H1 (cell line): ENCODE measurements at regions not wholly inside any gene's neighbourhood (a gene's known extent, or its start where the extent isn't known, plus 50 kb on each side); places are given as distances from the start of the nearest gene placed in this dataset.

ENCODE experiments used
- CTCF ChIA-PET: fragments of 300-600 bp; sonication (Branson Sonifier 250); formaldehyde crosslinking; loops from one replicate; lab custom pipeline; 2021; ENCODE audit not compliant: partially characterized antibody; lab: Charles Lee
- POLR2A ChIA-PET: fragments of 300-600 bp; sonication (Branson Sonifier 250); formaldehyde crosslinking; loops from one replicate; lab custom pipeline; 2021; ENCODE audit warnings: inconsistent platforms; ENCODE audit not compliant: partially characterized antibody; lab: Charles Lee
- DNase-seq, 2 experiments: peaks; one replicate each; pipeline versions ENCODE4 v3.0.0 to v3.0.0-alpha.2; 2010 to 2022; ENCODE audit warnings: low spot score in 2 of 2, low read depth in 1 of 2, mixed read lengths in 1 of 2
- FAIRE-seq: peaks from 2 replicates; lab custom pipeline; 2011; peaks lifted over from hg19 to GRCh38; lab: Jason Lieb, UNC
- H2AFZ ChIP-seq: 2 replicates; pipeline ENCODE4 v1.8.1; 2012; ENCODE audit warnings: low read length, inconsistent platforms
- H2AK5ac ChIP-seq: 2 replicates; pipeline ENCODE4 v1.6.1; 2013; ENCODE audit warnings: low read depth, low read length
- H2BK120ac ChIP-seq: replicated peaks from 2 replicates; pipeline ENCODE3; 2013; ENCODE audit warnings: low read depth, low read length, inconsistent platforms
- H2BK12ac ChIP-seq: 2 replicates; pipeline ENCODE4 v1.6.1; 2013; ENCODE audit warnings: low read depth, low read length
- H2BK15ac ChIP-seq: 2 replicates; pipeline ENCODE4 v1.6.1; 2013; ENCODE audit warnings: low read length
- H2BK20ac ChIP-seq: 2 replicates; pipeline ENCODE4 v1.6.1; 2013; ENCODE audit warnings: low read length
- H2BK5ac ChIP-seq: 2 replicates; pipeline ENCODE4 v1.6.1; 2013; ENCODE audit warnings: low read depth, low read length
- H3K14ac ChIP-seq: 2 replicates; pipeline ENCODE4 v1.6.1; 2013; ENCODE audit warnings: inconsistent platforms; ENCODE audit not compliant: insufficient read length
- H3K18ac ChIP-seq: 2 replicates; pipeline ENCODE4 v1.6.1; 2013; ENCODE audit warnings: low read length; ENCODE audit errors: extremely low read depth
- H3K23ac ChIP-seq: 2 replicates; pipeline ENCODE4 v1.6.1; 2013; ENCODE audit warnings: inconsistent platforms; ENCODE audit not compliant: insufficient read length
- H3K23me2 ChIP-seq: 2 replicates; pipeline ENCODE4 v1.6.1; 2013; ENCODE audit warnings: low read depth, low read length
- H3K27ac ChIP-seq: 2 replicates; pipeline ENCODE4 v1.6.1; 2011; ENCODE audit warnings: low read depth, low read length, inconsistent platforms
- H3K27me3 ChIP-seq, 4 experiments: replicated peaks in 1 of 4; 1 replicate in 1 of 4; 2 replicates in 3 of 4; pipeline versions ENCODE4 v1.6.1 to v1.8.1; 2011 to 2013; ENCODE audit warnings: low read length in 3 of 4, mild to moderate bottlenecking in 3 of 4, inconsistent platforms in 2 of 4, mixed read lengths in 2 of 4, moderate library complexity in 1 of 4; ENCODE audit not compliant: control insufficient read depth in 3 of 4, insufficient read depth in 3 of 4; ENCODE audit errors: extremely low read depth in 1 of 4
- H3K36me3 ChIP-seq, 4 experiments: 2 replicates each; pipeline versions ENCODE4 v1.6.1 to v1.8.1; 2011 to 2013; ENCODE audit warnings: mild to moderate bottlenecking in 4 of 4, low read length in 3 of 4, moderate library complexity in 2 of 4, control low read depth in 1 of 4, inconsistent platforms in 1 of 4; ENCODE audit not compliant: insufficient read depth in 4 of 4, control insufficient read depth in 2 of 4
- H3K4ac ChIP-seq: replicated peaks from 2 replicates; pipeline ENCODE3; 2013; ENCODE audit warnings: low read length, low read depth, mixed read lengths, inconsistent platforms; ENCODE audit not compliant: insufficient read length
- H3K4me1 ChIP-seq, 4 experiments: replicated peaks in 1 of 4; 1 replicate in 1 of 4; 2 replicates in 3 of 4; pipeline versions ENCODE4 v1.6.1 to v1.8.1; 2011 to 2013; ENCODE audit warnings: low read length in 3 of 4, inconsistent platforms in 2 of 4, mixed read lengths in 1 of 4; ENCODE audit not compliant: insufficient read depth in 4 of 4, control insufficient read depth in 3 of 4
- H3K4me2 ChIP-seq, 2 experiments: 2 replicates each; pipeline versions ENCODE4 v1.6.1 to v1.8.1; 2011 to 2013; ENCODE audit warnings: low read depth in 2 of 2, low read length in 2 of 2, control low read depth in 1 of 2, inconsistent platforms in 1 of 2, mild to moderate bottlenecking in 1 of 2; ENCODE audit not compliant: insufficient read depth in 1 of 2
- H3K4me3 ChIP-seq, 4 experiments: fragments of 200-600, 300-600 bp in 1 of 4; sonication (generic), shearing (Covaris generic), sonication (Bioruptor Twin) in 1 of 4; 2 replicates each; pipeline versions ENCODE4 v1.5.1 to v1.8.1; 2011 to 2016; ENCODE audit warnings: low read length in 4 of 4, low read depth in 3 of 4, control low read depth in 2 of 4, inconsistent platforms in 2 of 4, mild to moderate bottlenecking in 2 of 4, mixed read lengths in 1 of 4, moderate library complexity in 1 of 4; ENCODE audit not compliant: insufficient read depth in 2 of 4; ENCODE audit errors: extremely low read depth in 1 of 4
- H3K56ac ChIP-seq: replicated peaks from 2 replicates; pipeline ENCODE3; 2013; ENCODE audit warnings: low read depth, mild to moderate bottlenecking, mixed read lengths, low read length, inconsistent platforms; ENCODE audit not compliant: insufficient read length
- H3K79me1 ChIP-seq: 2 replicates; pipeline ENCODE4 v1.6.1; 2013; ENCODE audit warnings: low read depth, low read length, control low read depth
- H3K79me2 ChIP-seq, 2 experiments: 2 replicates each; pipeline versions ENCODE4 v1.6.1 to v1.8.1; 2012 to 2013; ENCODE audit warnings: low read length in 2 of 2, mild to moderate bottlenecking in 2 of 2, inconsistent platforms in 1 of 2; ENCODE audit not compliant: insufficient read depth in 2 of 2, control insufficient read depth in 1 of 2
- H3K9ac ChIP-seq, 4 experiments: replicated peaks in 1 of 4; 1 replicate in 1 of 4; 2 replicates in 3 of 4; pipeline versions ENCODE4 v1.6.1 to v1.8.1; 2011 to 2013; ENCODE audit warnings: low read depth in 3 of 4, low read length in 3 of 4, control low read depth in 2 of 4, mild to moderate bottlenecking in 2 of 4, moderate library complexity in 2 of 4, inconsistent platforms in 1 of 4; ENCODE audit errors: extremely low read depth in 1 of 4
- H3K9me3 ChIP-seq, 2 experiments: 2 replicates each; pipeline versions ENCODE4 v1.6.1 to v1.8.1; 2012 to 2013; ENCODE audit warnings: mild to moderate bottlenecking in 2 of 2, moderate library complexity in 2 of 2, control low read depth in 1 of 2, inconsistent platforms in 1 of 2, low read depth in 1 of 2, low read length in 1 of 2, mixed read lengths in 1 of 2; ENCODE audit not compliant: insufficient read depth in 2 of 2
- H4K20me1 ChIP-seq, 2 experiments: replicated peaks in 1 of 2; 2 replicates each; pipeline versions ENCODE3 to v1.8.1; 2011 to 2013; ENCODE audit warnings: inconsistent platforms in 2 of 2, low read length in 2 of 2, mild to moderate bottlenecking in 1 of 2; ENCODE audit not compliant: insufficient read depth in 2 of 2, control insufficient read depth in 1 of 2
- H4K5ac ChIP-seq: 2 replicates; pipeline ENCODE4 v1.6.1; 2013; ENCODE audit warnings: low read length, low read depth, mixed read lengths, inconsistent platforms; ENCODE audit not compliant: insufficient read length
- H4K8ac ChIP-seq: 2 replicates; pipeline ENCODE4 v1.8.0; 2013; ENCODE audit warnings: mild to moderate bottlenecking, moderate library complexity, low read length, inconsistent platforms; ENCODE audit not compliant: insufficient read depth; ENCODE audit errors: extremely low read depth
- H4K91ac ChIP-seq: replicated peaks from 2 replicates; pipeline ENCODE3; 2013; ENCODE audit warnings: low read length, mixed read lengths, inconsistent platforms; ENCODE audit not compliant: insufficient read length
- ATF3 ChIP-seq: IDR thresholded peaks from 2 replicates; pipeline ENCODE4 v1.6.1; 2011; ENCODE audit warnings: low read depth, mild to moderate bottlenecking, low read length; ENCODE audit not compliant: insufficient read depth
- BACH1 ChIP-seq: IDR thresholded peaks from 2 replicates; pipeline ENCODE4 v1.6.1; 2012; ENCODE audit warnings: low read length, improper control_type of control experiment
- BRCA1 ChIP-seq: IDR thresholded peaks from 2 replicates; pipeline ENCODE4 v1.6.1; 2012; ENCODE audit warnings: low read depth, low read length, improper control_type of control experiment
- EGR1 ChIP-seq: IDR thresholded peaks from 2 replicates; pipeline ENCODE4 v1.6.1; 2011; ENCODE audit warnings: low read depth, low read length, borderline replicate concordance
- FOSL1 ChIP-seq: IDR thresholded peaks from 2 replicates; pipeline ENCODE4 v1.6.1; 2011; ENCODE audit warnings: mild to moderate bottlenecking, low read depth, low read length, moderate library complexity; ENCODE audit not compliant: insufficient read depth
- GABPA ChIP-seq: IDR thresholded peaks from 2 replicates; pipeline ENCODE4 v1.6.1; 2011; ENCODE audit warnings: mild to moderate bottlenecking, low read length, moderate library complexity, borderline replicate concordance; ENCODE audit not compliant: insufficient read depth
- POLR2AphosphoS5 ChIP-seq: IDR thresholded peaks from 2 replicates; pipeline ENCODE4 v1.6.1; 2011; ENCODE audit warnings: low read depth, low read length
- POU5F1 ChIP-seq: IDR thresholded peaks from 2 replicates; pipeline ENCODE4 v1.6.1; 2011; ENCODE audit warnings: low read depth, mild to moderate bottlenecking, low read length, moderate library complexity
- RFX5 ChIP-seq: IDR thresholded peaks from 2 replicates; pipeline ENCODE4 v1.6.1; 2011; ENCODE audit warnings: low read depth, low read length, improper control_type of control experiment, borderline replicate concordance
- RNF2 ChIP-seq: fragments of 200-900, 300-1000 bp; sonication (generic); IDR thresholded peaks from 2 replicates; pipeline ENCODE4 v1.7.1; 2016; ENCODE audit warnings: borderline replicate concordance, low read depth, mild to moderate bottlenecking, antibody characterized with exemption, low read length; ENCODE audit not compliant: poor library complexity, severe bottlenecking; ENCODE audit errors: missing control alignments
- SP1 ChIP-seq: IDR thresholded peaks from 2 replicates; pipeline ENCODE4 v1.6.1; 2011; ENCODE audit warnings: low read depth, low read length
- TBP ChIP-seq: IDR thresholded peaks from 2 replicates; pipeline ENCODE4 v1.6.1; 2011; ENCODE audit warnings: low read depth, low read length, improper control_type of control experiment
- USF2 ChIP-seq: IDR thresholded peaks from 2 replicates; pipeline ENCODE4 v1.6.1; 2011; ENCODE audit warnings: low read length, improper control_type of control experiment
- WGBS, 2 experiments: shearing (Covaris generic) in 1 of 2; methylation state at CpG; one replicate each; pipeline versions ENCODE4 v1.1.6 to v1.1.7; 2013 to 2015; ENCODE audit warnings: low lambda C conversion rate in 2 of 2, mixed read lengths in 2 of 2, inconsistent platforms in 1 of 2, low coverage in 1 of 2, missing lambda C conversion rate in 1 of 2; ENCODE audit not compliant: insufficient replicate concordance in 2 of 2, insufficient coverage in 1 of 2, insufficient read length in 1 of 2; ENCODE audit errors: extremely low coverage in 1 of 2, missing lambda C conversion rate in 1 of 2; 5-methylcytosine and 5-hydroxymethylcytosine counted together

GRCh38 chr1:195153107-195153506 is 1455.1 kb downstream of the KCNT2 start:
- no peak for DNase-seq
- no peak for FAIRE-seq
- H3K4ac ChIP-seq, result no peak overlapping the region
- H2AFZ ChIP-seq, result no peak overlapping the region
- CTCF ChIA-PET, result no interaction called here
- no peaks in the 10 kb centered on the region for H3K27me3 ChIP-seq
- H3K23me2 ChIP-seq, result no peaks in the 10 kb centered on the region
- H3K4me3 ChIP-seq, result no peak overlapping the region
- no peaks in the 10 kb centered on the region for H4K20me1 ChIP-seq
- TF ChIP-seq BACH1, result no peak
- no peak for TF ChIP-seq POLR2AphosphoS5
- no peak for TF ChIP-seq USF2
- no peak for TF ChIP-seq FOSL1
- TF ChIP-seq TBP, result no peak
- TF ChIP-seq RFX5, result no peak
- no peak for TF ChIP-seq ATF3
- TF ChIP-seq EGR1, result no peak
- TF ChIP-seq POU5F1, result no peak
- no peak for TF ChIP-seq RNF2
- no peak for TF ChIP-seq GABPA
- TF ChIP-seq BRCA1, result no peak
- no peak for TF ChIP-seq SP1
- TF ChIP-seq, all 59 proteins: peak for 0
- Histone ChIP-seq H3K4me2 (no peak overlapping the region), H3K14ac (no peak overlapping the region), H3K79me2 (no peaks in the 10 kb centered on the region), H3K27ac (no peak overlapping the region), H4K91ac (no peak overlapping the region), H2BK20ac (no peak overlapping the region), H2BK5ac (no peak overlapping the region), H4K5ac (no peak overlapping the region), H3K36me3 (no peaks in the 10 kb centered on the region), H3K4me1 (no peaks in the 10 kb centered on the region), H3K18ac (no peak overlapping the region), H3K79me1 (no peaks in the 10 kb centered on the region), H3K9ac (no peak overlapping the region), H2BK120ac (no peak overlapping the region), H2AK5ac (no peak overlapping the region), H4K8ac (no peak overlapping the region), H2BK12ac (no peak overlapping the region), H2BK15ac (no peak overlapping the region), H3K23ac (no peak overlapping the region), H3K9me3 (no peaks in the 10 kb centered on the region), H3K56ac (no peak overlapping the region)
- no CpG with 5 or more reads among the region's 1 CpG for WGBS, 2 experiments
- POLR2A ChIA-PET, result no interaction called here
